ENCODE measurements at regions not wholly inside any gene's neighbourhood (a gene's known extent, or its start where the extent isn't known, plus 50 kb on each side); places are given as distances from the start of the nearest gene placed in this dataset.

- ATAC-seq (ENCODE audit: low read depth) (no peak), DNase-seq (ENCODE audit: low spot score) (no peak)
- H3K27me3 ChIP-seq (ENCODE audit: insufficient read depth, poor library complexity, severe bottlenecking) = no peaks in the 10 kb centered on the region
- no peak overlapping the region for H3K27ac ChIP-seq (ENCODE audit: poor library complexity, severe bottlenecking)
- no peaks in the 10 kb centered on the region for H3K9me3 ChIP-seq (ENCODE audit: severe bottlenecking)
- TF ChIP-seq CTCF (IDR thresholded peaks at IDR 0.05; ENCODE audit: poor library complexity, severe bottlenecking) = no peak
- no peaks in the 10 kb centered on the region for H3K36me3 ChIP-seq (ENCODE audit: low read depth)
- no peaks in the 10 kb centered on the region for H3K4me1 ChIP-seq (ENCODE audit: insufficient read depth, poor library complexity, severe bottlenecking)
- no peak overlapping the region for H3K4me3 ChIP-seq (ENCODE audit: severe bottlenecking)
Observed at GRCh38 chr1:199168888-199169585, 530.2 kb downstream of the PTPRC start.

- TF ChIP-seq CTCF (IDR thresholded peaks at IDR 0.05; ENCODE audit: poor library complexity, severe bottlenecking) = no peak
- no peaks in the 10 kb centered on the region for H3K27me3 ChIP-seq (ENCODE audit: insufficient read depth, poor library complexity, severe bottlenecking)
- DNase-seq (ENCODE audit: low spot score) (no peak), ATAC-seq (ENCODE audit: low read depth) (no peak)
- no peak overlapping the region for H3K27ac ChIP-seq (ENCODE audit: poor library complexity, severe bottlenecking)
- no peaks in the 10 kb centered on the region for H3K9me3 ChIP-seq (ENCODE audit: severe bottlenecking)
- no peak overlapping the region for H3K4me3 ChIP-seq (ENCODE audit: severe bottlenecking)
- no peaks in the 10 kb centered on the region for H3K4me1 ChIP-seq (ENCODE audit: insufficient read depth, poor library complexity, severe bottlenecking)
- no peaks in the 10 kb centered on the region for H3K36me3 ChIP-seq (ENCODE audit: low read depth)
Observed at GRCh38 chr1:199170711-199171110, 531.9 kb downstream of the PTPRC start.

- H3K4me3 ChIP-seq (ENCODE audit: severe bottlenecking) = no peak overlapping the region
- H3K4me1 ChIP-seq (ENCODE audit: insufficient read depth, poor library complexity, severe bottlenecking) = no peaks in the 10 kb centered on the region
- no peaks in the 10 kb centered on the region for H3K9me3 ChIP-seq (ENCODE audit: severe bottlenecking)
- DNase-seq (ENCODE audit: low spot score) = no peak
- no peak for ATAC-seq (ENCODE audit: low read depth)
- no peak overlapping the region for H3K27ac ChIP-seq (ENCODE audit: poor library complexity, severe bottlenecking)
- TF ChIP-seq CTCF (IDR thresholded peaks at IDR 0.05; ENCODE audit: poor library complexity, severe bottlenecking) = no peak
- H3K36me3 ChIP-seq (ENCODE audit: low read depth) = no peaks in the 10 kb centered on the region
- no peaks in the 10 kb centered on the region for H3K27me3 ChIP-seq (ENCODE audit: insufficient read depth, poor library complexity, severe bottlenecking)
Observed at GRCh38 chr1:199172171-199173124, 533.6 kb downstream of the PTPRC start.

- Histone ChIP-seq H3K36me3 (ENCODE audit: low read depth) (no peaks in the 10 kb centered on the region), H3K4me1 (ENCODE audit: insufficient read depth, poor library complexity, severe bottlenecking) (no peaks in the 10 kb centered on the region), H3K27me3 (ENCODE audit: insufficient read depth, poor library complexity, severe bottlenecking) (no peaks in the 10 kb centered on the region), H3K4me3 (ENCODE audit: severe bottlenecking) (no peak overlapping the region), H3K27ac (ENCODE audit: poor library complexity, severe bottlenecking) (no peak overlapping the region), H3K9me3 (ENCODE audit: severe bottlenecking) (no peaks in the 10 kb centered on the region)
- TF ChIP-seq CTCF (IDR thresholded peaks at IDR 0.05; ENCODE audit: poor library complexity, severe bottlenecking) = no peak
- ATAC-seq (ENCODE audit: low read depth) = no peak; the same call in 2 of the 3 replicates
- no peak for DNase-seq (ENCODE audit: low spot score)
Observed at GRCh38 chr1:199173356-199173755, 534.5 kb downstream of the PTPRC start.
